ENCODE measurements at regions not wholly inside any gene's neighbourhood (a gene's known extent, or its start where the extent isn't known, plus 50 kb on each side); places are given as distances from the start of the nearest gene placed in this dataset.

DNA sequence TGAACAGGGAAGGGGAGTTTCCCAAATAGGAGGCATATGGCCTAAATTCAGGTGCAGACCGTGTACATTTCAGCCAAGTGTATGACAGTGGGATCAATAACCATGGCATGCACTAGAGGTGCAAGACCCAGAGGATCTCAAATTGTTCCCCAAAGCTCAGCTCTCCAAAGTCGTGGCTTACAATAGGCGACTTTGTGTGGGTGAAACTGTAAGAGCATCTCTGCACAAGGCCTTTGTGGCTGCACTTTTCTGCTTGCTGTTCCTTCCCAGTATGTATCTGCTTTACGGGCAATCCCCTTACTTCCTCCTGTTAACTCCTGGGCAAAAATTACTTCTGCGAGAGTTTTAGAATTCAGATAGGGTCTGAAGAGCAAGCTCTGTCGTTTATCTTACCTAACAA, 518.3 kb upstream of the ZFP42 start:
- no peak for DNase-seq
- Mint-ChIP-seq H3K27ac (no peak overlapping the region), H3K9me3 (peaks cover 9% of the 10 kb centered on the region), H3K27me3 (no peaks in the 10 kb centered on the region), H3K4me3 (no peak overlapping the region), H3K4me1 (ENCODE audit: low read depth) (no peaks in the 10 kb centered on the region), H3K36me3 (ENCODE audit: low read depth) (no peaks in the 10 kb centered on the region)
- ChIA-PET CTCF (no interaction called here), POLR2A (no interaction called here)
- intact Hi-C loops (cut with DNase I, micrococcal nuclease): no loop called here
- TF ChIP-seq, protein P1, sequence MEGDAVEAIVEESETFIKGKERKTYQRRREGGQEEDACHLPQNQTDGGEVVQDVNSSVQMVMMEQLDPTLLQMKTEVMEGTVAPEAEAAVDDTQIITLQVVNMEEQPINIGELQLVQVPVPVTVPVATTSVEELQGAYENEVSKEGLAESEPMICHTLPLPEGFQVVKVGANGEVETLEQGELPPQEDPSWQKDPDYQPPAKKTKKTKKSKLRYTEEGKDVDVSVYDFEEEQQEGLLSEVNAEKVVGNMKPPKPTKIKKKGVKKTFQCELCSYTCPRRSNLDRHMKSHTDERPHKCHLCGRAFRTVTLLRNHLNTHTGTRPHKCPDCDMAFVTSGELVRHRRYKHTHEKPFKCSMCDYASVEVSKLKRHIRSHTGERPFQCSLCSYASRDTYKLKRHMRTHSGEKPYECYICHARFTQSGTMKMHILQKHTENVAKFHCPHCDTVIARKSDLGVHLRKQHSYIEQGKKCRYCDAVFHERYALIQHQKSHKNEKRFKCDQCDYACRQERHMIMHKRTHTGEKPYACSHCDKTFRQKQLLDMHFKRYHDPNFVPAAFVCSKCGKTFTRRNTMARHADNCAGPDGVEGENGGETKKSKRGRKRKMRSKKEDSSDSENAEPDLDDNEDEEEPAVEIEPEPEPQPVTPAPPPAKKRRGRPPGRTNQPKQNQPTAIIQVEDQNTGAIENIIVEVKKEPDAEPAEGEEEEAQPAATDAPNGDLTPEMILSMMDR (IDR thresholded peaks at IDR 0.05): no peak
- no peak for ATAC-seq (ENCODE audit: poor library complexity)
- Histone ChIP-seq H3K36me3 (ENCODE audit: insufficient read depth, low read length) (no peaks in the 10 kb centered on the region), H3K27ac (ENCODE audit: low read depth in 1 of 2, low read length in 2 of 2) (no peak overlapping the region), H3K27me3 (ENCODE audit: control insufficient read depth in 1 of 2, insufficient read depth in 2 of 2, low read length in 2 of 2) (no peaks in the 10 kb centered on the region), H3K9me3 (ENCODE audit: control insufficient read depth in 1 of 2, insufficient read depth in 1 of 2, low read length in 2 of 2) (peaks cover 0 to 14% of the 10 kb centered on the region in 2 experiments), H3K4me3 (ENCODE audit: low read length) (no peak overlapping the region), H3K4me1 (ENCODE audit: insufficient read depth, low read length) (no peaks in the 10 kb centered on the region)

DNA sequence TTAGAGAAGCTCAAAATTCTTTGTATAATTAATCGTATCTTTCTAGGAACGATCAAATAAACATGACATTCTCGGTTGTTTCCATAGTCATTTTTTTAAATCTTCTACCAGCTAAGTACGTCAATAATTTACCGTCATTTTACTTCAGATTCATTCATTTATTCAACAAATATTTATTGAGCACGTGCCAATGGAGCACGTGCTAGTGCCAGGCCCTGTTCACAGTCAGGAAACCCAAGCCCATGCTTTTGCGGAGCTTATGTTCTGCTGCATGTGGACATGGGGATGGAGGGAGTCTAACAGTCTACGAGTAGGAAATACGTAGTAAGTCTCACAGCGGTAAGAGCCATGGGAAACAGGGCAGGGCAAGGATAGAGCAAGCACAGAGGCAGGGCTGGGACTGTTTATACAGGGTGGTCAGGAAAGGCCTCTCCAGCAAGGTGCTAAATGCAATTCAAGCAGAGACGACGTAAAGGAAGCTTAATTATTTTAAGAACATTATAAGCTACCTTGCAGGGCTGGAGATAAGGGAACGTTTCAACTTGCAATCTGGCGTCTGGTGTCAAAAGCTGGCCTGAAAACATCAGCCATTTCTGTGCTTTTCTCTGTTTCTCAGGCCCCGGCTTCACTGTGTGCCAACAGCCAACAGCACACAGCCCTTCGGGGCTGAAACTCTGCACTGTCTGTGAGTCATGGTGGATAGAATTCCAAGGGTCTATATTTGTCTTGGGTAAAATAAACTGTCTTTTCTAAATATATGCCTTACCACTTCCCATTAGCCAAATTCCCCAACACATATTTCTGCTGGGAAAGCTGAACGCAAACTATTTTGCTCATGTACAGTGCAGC, 517.1 kb upstream of the ZFP42 start:
- H3K9me3 Mint-ChIP-seq: peaks cover 9% of the 10 kb centered on the region
- Histone ChIP-seq H3K36me3 (ENCODE audit: insufficient read depth, low read length) (no peaks in the 10 kb centered on the region), H3K27ac (ENCODE audit: low read depth in 1 of 2, low read length in 2 of 2) (no peak overlapping the region), H3K9me3 (ENCODE audit: control insufficient read depth in 1 of 2, insufficient read depth in 1 of 2, low read length in 2 of 2) (peaks cover 0 to 9% of the 10 kb centered on the region in 2 experiments), H3K27me3 (ENCODE audit: control insufficient read depth in 1 of 2, insufficient read depth in 2 of 2, low read length in 2 of 2) (no peaks in the 10 kb centered on the region), H3K4me1 (ENCODE audit: insufficient read depth, low read length) (no peaks in the 10 kb centered on the region), H3K4me3 (ENCODE audit: low read length) (no peak overlapping the region)
- no peaks in the 10 kb centered on the region for H3K36me3 Mint-ChIP-seq (ENCODE audit: low read depth)
- ChIA-PET CTCF (interaction anchor here (1.1 kb wide), 1 partner anchor 10 kb away, joined by 3 read pairs; no protein-coding TSS in a partner anchor), POLR2A (no interaction called here)
- no peak for DNase-seq
- no peak overlapping the region for H3K4me3 Mint-ChIP-seq
- no peaks in the 10 kb centered on the region for H3K27me3 Mint-ChIP-seq
- TF ChIP-seq, protein P1 (IDR thresholded peaks at IDR 0.05): no peak
- H3K27ac Mint-ChIP-seq: no peak overlapping the region
- no peak for ATAC-seq (ENCODE audit: poor library complexity)
- intact Hi-C loops (cut with DNase I, micrococcal nuclease): no loop called here
- H3K4me1 Mint-ChIP-seq (ENCODE audit: low read depth): no peaks in the 10 kb centered on the region

DNA sequence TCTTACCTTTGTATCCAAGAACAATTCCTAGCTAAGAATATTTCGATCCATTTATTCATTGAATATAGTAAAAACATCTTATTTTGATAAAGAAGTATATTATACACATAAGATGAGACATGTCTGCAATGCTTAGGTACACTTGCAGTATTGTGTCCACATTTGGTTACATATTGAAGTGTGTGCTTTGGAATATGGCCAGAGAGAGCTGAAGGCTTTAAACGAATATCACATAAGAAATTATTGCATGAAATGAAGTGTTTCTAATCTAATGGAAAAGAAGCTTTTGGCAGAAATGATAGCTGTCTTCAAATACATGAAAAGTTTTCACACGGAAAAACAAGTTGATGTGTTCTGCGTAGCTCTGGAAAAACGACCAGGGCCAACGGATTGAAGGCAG, 516.1 kb upstream of the ZFP42 start:
- Histone ChIP-seq H3K27ac (ENCODE audit: low read depth in 1 of 2, low read length in 2 of 2) (no peak overlapping the region), H3K4me1 (ENCODE audit: insufficient read depth, low read length) (no peaks in the 10 kb centered on the region), H3K4me3 (ENCODE audit: low read length) (no peak overlapping the region), H3K36me3 (ENCODE audit: insufficient read depth, low read length) (no peaks in the 10 kb centered on the region), H3K9me3 (ENCODE audit: control insufficient read depth in 1 of 2, insufficient read depth in 1 of 2, low read length in 2 of 2) (peaks cover 0 to 3% of the 10 kb centered on the region in 2 experiments), H3K27me3 (ENCODE audit: control insufficient read depth in 1 of 2, insufficient read depth in 2 of 2, low read length in 2 of 2) (no peaks in the 10 kb centered on the region)
- CTCF ChIA-PET: interaction anchor here (1.1 kb wide), 1 partner anchor 11 kb away, joined by 3 read pairs; no protein-coding TSS in a partner anchor
- no peaks in the 10 kb centered on the region for H3K27me3 Mint-ChIP-seq
- no peak overlapping the region for H3K4me3 Mint-ChIP-seq
- POLR2A ChIA-PET: no interaction called here
- intact Hi-C loops (cut with DNase I, micrococcal nuclease): no loop called here
- H3K9me3 Mint-ChIP-seq: peaks cover 9% of the 10 kb centered on the region
- no peaks in the 10 kb centered on the region for H3K36me3 Mint-ChIP-seq (ENCODE audit: low read depth)
- H3K27ac Mint-ChIP-seq: no peak overlapping the region
- no peak for ATAC-seq (ENCODE audit: poor library complexity)
- TF ChIP-seq, protein P1 (IDR thresholded peaks at IDR 0.05): no peak
- H3K4me1 Mint-ChIP-seq (ENCODE audit: low read depth): no peaks in the 10 kb centered on the region
- no peak for DNase-seq
